H9 (cell line): ENCODE measurements at regions not wholly inside any gene's neighbourhood (a gene's known extent, or its start where the extent isn't known, plus 50 kb on each side); places are given as distances from the start of the nearest gene placed in this dataset.

Experiments
- DNase-seq: peaks from one replicate; pipeline ENCODE4 v3.0.0-alpha.2; 2017
- H2AFZ ChIP-seq: one replicate; pipeline ENCODE4 v1.6.1; 2013; ENCODE audit warnings: mild to moderate bottlenecking, low read length, control low read depth, moderate library complexity
- H2AK5ac ChIP-seq: 2 replicates; pipeline ENCODE4 v1.6.1; 2013; ENCODE audit warnings: low read length, control low read depth, mixed read lengths; ENCODE audit not compliant: insufficient read length
- H2BK120ac ChIP-seq: one replicate; pipeline ENCODE4 v1.6.1; 2013; ENCODE audit warnings: low read depth, mild to moderate bottlenecking, low read length, control low read depth, inconsistent platforms; ENCODE audit not compliant: poor library complexity, severe bottlenecking
- H2BK12ac ChIP-seq: 2 replicates; pipeline ENCODE4 v1.6.1; 2013; ENCODE audit warnings: low read length, control low read depth, mixed read lengths, low read depth; ENCODE audit not compliant: insufficient read length
- H2BK15ac ChIP-seq: 2 replicates; pipeline ENCODE4 v1.6.1; 2013; ENCODE audit warnings: low read depth, low read length, control low read depth
- H2BK20ac ChIP-seq: one replicate; pipeline ENCODE4 v1.6.1; 2013; ENCODE audit warnings: low read depth, mild to moderate bottlenecking, low read length, control low read depth, inconsistent platforms; ENCODE audit not compliant: poor library complexity, severe bottlenecking
- H2BK5ac ChIP-seq: 2 replicates; pipeline ENCODE4 v1.6.1; 2013; ENCODE audit warnings: low read length, control low read depth, mixed read lengths; ENCODE audit not compliant: insufficient read length
- H3K14ac ChIP-seq: 2 replicates; pipeline ENCODE4 v1.6.1; 2013; ENCODE audit warnings: low read length, control low read depth; ENCODE audit not compliant: insufficient read depth
- H3K18ac ChIP-seq: 2 replicates; pipeline ENCODE4 v1.6.1; 2013; ENCODE audit warnings: low read depth, mild to moderate bottlenecking, mixed read lengths, low read length, control low read depth; ENCODE audit not compliant: insufficient read length
- H3K23ac ChIP-seq: 2 replicates; pipeline ENCODE4 v1.6.1; 2013; ENCODE audit warnings: low read length, control low read depth, mixed read lengths, low read depth; ENCODE audit not compliant: insufficient read length
- H3K23me2 ChIP-seq: 2 replicates; pipeline ENCODE4 v1.6.1; 2013; ENCODE audit warnings: low read depth, mild to moderate bottlenecking, mixed read lengths, low read length, control low read depth; ENCODE audit not compliant: insufficient read length, poor library complexity, severe bottlenecking
- H3K27ac ChIP-seq: 2 replicates; pipeline ENCODE4 v1.5.1; 2013; ENCODE audit warnings: low read length, control low read depth, mixed read lengths, low read depth; ENCODE audit not compliant: insufficient read length
- H3K27me3 ChIP-seq: 2 replicates; pipeline ENCODE4 v1.6.1; 2013; ENCODE audit warnings: low read length, control low read depth, inconsistent platforms; ENCODE audit not compliant: insufficient read depth
- H3K4ac ChIP-seq: 2 replicates; pipeline ENCODE4 v1.6.1; 2013; ENCODE audit warnings: low read depth, mild to moderate bottlenecking, control low read depth, inconsistent platforms, low read length, moderate library complexity
- H3K4me1 ChIP-seq: 2 replicates; pipeline ENCODE4 v1.6.1; 2013; ENCODE audit warnings: low read length, control low read depth, inconsistent platforms; ENCODE audit not compliant: insufficient read depth
- H3K4me2 ChIP-seq: 2 replicates; pipeline ENCODE4 v1.6.1; 2013; ENCODE audit warnings: low read length, control low read depth, mixed read lengths; ENCODE audit not compliant: insufficient read length, insufficient read depth
- H3K56ac ChIP-seq: 2 replicates; pipeline ENCODE4 v1.6.1; 2013; ENCODE audit warnings: low read depth, mild to moderate bottlenecking, mixed read lengths, low read length, control low read depth; ENCODE audit not compliant: insufficient read length
- H3K79me1 ChIP-seq: 2 replicates; pipeline ENCODE4 v1.6.1; 2013; ENCODE audit warnings: low read depth, mild to moderate bottlenecking, moderate library complexity, low read length, control low read depth, inconsistent platforms; ENCODE audit not compliant: insufficient read depth, poor library complexity, severe bottlenecking
- H3K79me2 ChIP-seq: 2 replicates; pipeline ENCODE4 v1.6.1; 2013; ENCODE audit warnings: low read length, control low read depth, inconsistent platforms; ENCODE audit not compliant: insufficient read depth
- H3K9ac ChIP-seq: 2 replicates; pipeline ENCODE4 v1.6.1; 2013; ENCODE audit warnings: low read length, control low read depth, mixed read lengths; ENCODE audit not compliant: insufficient read length; ENCODE audit errors: extremely low read depth
- H3K9me3 ChIP-seq: one replicate; pipeline ENCODE4 v1.6.1; 2013; ENCODE audit warnings: low read depth, low read length, inconsistent platforms; ENCODE audit not compliant: control insufficient read depth
- H3T11ph ChIP-seq: one replicate; pipeline ENCODE4 v1.6.1; 2013; ENCODE audit warnings: mild to moderate bottlenecking, low read length, control low read depth, inconsistent platforms
- H4K20me1 ChIP-seq: one replicate; pipeline ENCODE4 v1.6.1; 2013; ENCODE audit not compliant: control insufficient read depth, insufficient read length, insufficient read depth
- H4K5ac ChIP-seq: 2 replicates; pipeline ENCODE4 v1.6.1; 2013; ENCODE audit warnings: low read depth, mild to moderate bottlenecking, mixed read lengths, low read length, control low read depth; ENCODE audit not compliant: insufficient read length
- H4K8ac ChIP-seq: replicated peaks from 2 replicates; pipeline ENCODE4 v1.6.1; 2013; ENCODE audit warnings: low read length, control low read depth, mixed read lengths, low read depth; ENCODE audit not compliant: insufficient read length
- H4K91ac ChIP-seq: 2 replicates; pipeline ENCODE4 v1.6.1; 2013; ENCODE audit warnings: low read depth, mild to moderate bottlenecking, moderate library complexity, mixed read lengths, low read length, control low read depth; ENCODE audit not compliant: insufficient read length
- H3K27ac Mint-ChIP-seq, 3 experiments: 2 replicates in 2 of 3; 3 replicates in 1 of 3; pipeline ENCODE4 v1.8.0; 2020 to 2021; ENCODE audit warnings: mixed read lengths in 3 of 3, mild to moderate bottlenecking in 1 of 3, moderate library complexity in 1 of 3
- H3K27me3 Mint-ChIP-seq: 2 replicates; pipeline ENCODE4 v1.8.0; 2021; ENCODE audit warnings: low read depth, mild to moderate bottlenecking, moderate library complexity, mixed read lengths
- H3K36me3 Mint-ChIP-seq, 3 experiments: 2 replicates in 2 of 3; 3 replicates in 1 of 3; pipeline ENCODE4 v1.8.0; 2020 to 2021; ENCODE audit warnings: low read depth in 3 of 3, mixed read lengths in 3 of 3; ENCODE audit not compliant: insufficient read depth in 1 of 3
- H3K4me1 Mint-ChIP-seq, 2 experiments: 2 replicates each; pipeline ENCODE4 v1.8.0; 2020; ENCODE audit warnings: mixed read lengths in 2 of 2
- H3K4me3 Mint-ChIP-seq, 2 experiments: 2 replicates in 1 of 2; 3 replicates in 1 of 2; pipeline ENCODE4 v1.8.0; 2020 to 2021; ENCODE audit warnings: mild to moderate bottlenecking in 2 of 2, mixed read lengths in 2 of 2, moderate library complexity in 1 of 2
- H3K9me3 Mint-ChIP-seq, 2 experiments: 2 replicates in 1 of 2; 3 replicates in 1 of 2; pipeline ENCODE4 v1.8.0; 2020; ENCODE audit warnings: mild to moderate bottlenecking in 2 of 2, mixed read lengths in 2 of 2, moderate library complexity in 1 of 2
- WGBS: extraction: QIAGEN DNeasy Blood & Tissue Kit; methylation state at CpG from one replicate; pipeline ENCODE4 v1.1.7; 2013; ENCODE audit warnings: missing lambda C conversion rate, low lambda C conversion rate, mixed read lengths; ENCODE audit not compliant: insufficient read length; ENCODE audit errors: extremely low coverage; 5-methylcytosine and 5-hydroxymethylcytosine counted together
- TF ChIP-seq, protein P1 (sequence below): fragments of 200-600 bp; sonication (generic); conservative IDR thresholded peaks from 3 replicates; pipeline ENCODE4 v1.8.0; 2021; ENCODE audit warnings: antibody characterized with exemption, mild to moderate bottlenecking

DNA sequence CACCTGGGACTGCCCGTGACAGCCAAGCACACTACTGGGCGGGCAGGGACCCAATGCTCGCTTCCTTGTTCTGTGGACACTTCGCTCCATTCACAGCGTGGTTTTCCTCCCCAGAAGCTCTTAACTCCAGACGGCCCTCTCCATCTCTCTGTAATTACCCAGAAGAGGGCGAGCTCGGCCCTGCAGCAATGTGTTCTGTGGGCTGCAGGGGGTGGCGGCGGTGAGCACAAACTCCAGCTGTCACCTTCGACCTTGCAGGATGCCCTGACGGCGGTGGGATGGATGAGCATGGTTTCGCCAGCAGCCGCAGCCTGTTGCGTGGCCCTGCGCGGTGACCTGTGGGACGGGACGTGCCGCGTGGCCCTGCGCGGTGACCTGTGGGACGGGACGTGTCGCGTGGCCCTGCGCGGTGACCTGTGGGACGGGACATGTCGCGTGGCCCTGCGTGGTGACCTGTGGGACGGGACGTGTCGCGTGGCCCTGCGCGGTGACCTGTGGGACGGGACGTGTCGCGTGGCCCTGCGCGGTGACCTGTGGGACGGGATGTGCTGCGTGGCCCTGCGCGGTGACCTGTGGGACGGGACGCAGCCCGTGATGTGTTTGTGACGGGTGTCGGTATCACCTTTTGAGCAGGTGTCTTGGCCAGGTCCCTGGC lies 1204.7 kb downstream of the BRD1 start:
- H4K8ac ChIP-seq = no peak overlapping the region
- H2AFZ ChIP-seq = no peak overlapping the region

More for the DNA sequence above, 1204.7 kb downstream of the BRD1 start:
- Histone ChIP-seq H2BK120ac (no peak overlapping the region), H3T11ph (no peak overlapping the region), H3K79me2 (no peaks in the 10 kb centered on the region), H3K23me2 (no peaks in the 10 kb centered on the region), H3K4ac (no peak overlapping the region), H3K9me3 (no peaks in the 10 kb centered on the region), H3K18ac (no peak overlapping the region), H3K27me3 (no peaks in the 10 kb centered on the region), H2BK5ac (no peak overlapping the region), H2BK20ac (no peak overlapping the region), H3K27ac (no peak overlapping the region), H4K20me1 (no peaks in the 10 kb centered on the region), H3K9ac (no peak overlapping the region), H3K56ac (no peak overlapping the region), H3K4me1 (no peaks in the 10 kb centered on the region), H2AK5ac (no peak overlapping the region), H2BK15ac (no peak overlapping the region), H4K5ac (no peak overlapping the region), H3K23ac (no peak overlapping the region), H3K4me2 (no peak overlapping the region), H4K91ac (no peak overlapping the region), H3K79me1 (no peaks in the 10 kb centered on the region), H3K14ac (no peak overlapping the region), H2BK12ac (no peak overlapping the region)
- no CpG with 5 or more reads among the region's 55 CpGs for whole genome bisulfite sequencing
- Mint-ChIP-seq H3K36me3 (peaks cover 0 to 1% (median 0%) of the 10 kb centered on the region in 3 experiments; a peak in 1 of 7 replicates), H3K27ac (no peak overlapping the region; a peak in 1 of 7 replicates), H3K4me3 (no peak overlapping the region), H3K4me1 (peaks cover 14 to 17% of the 10 kb centered on the region in 2 experiments), H3K9me3 (no peaks in the 10 kb centered on the region; a peak in 1 of 5 replicates), H3K27me3 (no peaks in the 10 kb centered on the region)
- DNase-seq = no peak
- TF ChIP-seq, protein P1, sequence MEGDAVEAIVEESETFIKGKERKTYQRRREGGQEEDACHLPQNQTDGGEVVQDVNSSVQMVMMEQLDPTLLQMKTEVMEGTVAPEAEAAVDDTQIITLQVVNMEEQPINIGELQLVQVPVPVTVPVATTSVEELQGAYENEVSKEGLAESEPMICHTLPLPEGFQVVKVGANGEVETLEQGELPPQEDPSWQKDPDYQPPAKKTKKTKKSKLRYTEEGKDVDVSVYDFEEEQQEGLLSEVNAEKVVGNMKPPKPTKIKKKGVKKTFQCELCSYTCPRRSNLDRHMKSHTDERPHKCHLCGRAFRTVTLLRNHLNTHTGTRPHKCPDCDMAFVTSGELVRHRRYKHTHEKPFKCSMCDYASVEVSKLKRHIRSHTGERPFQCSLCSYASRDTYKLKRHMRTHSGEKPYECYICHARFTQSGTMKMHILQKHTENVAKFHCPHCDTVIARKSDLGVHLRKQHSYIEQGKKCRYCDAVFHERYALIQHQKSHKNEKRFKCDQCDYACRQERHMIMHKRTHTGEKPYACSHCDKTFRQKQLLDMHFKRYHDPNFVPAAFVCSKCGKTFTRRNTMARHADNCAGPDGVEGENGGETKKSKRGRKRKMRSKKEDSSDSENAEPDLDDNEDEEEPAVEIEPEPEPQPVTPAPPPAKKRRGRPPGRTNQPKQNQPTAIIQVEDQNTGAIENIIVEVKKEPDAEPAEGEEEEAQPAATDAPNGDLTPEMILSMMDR = peak; percentile 17; the same call in 1 of the 3 replicates
